OCI-LY3 (cell line): ENCODE measurements at regions not wholly inside any gene's neighbourhood (a gene's known extent, or its start where the extent isn't known, plus 50 kb on each side); places are given as distances from the start of the nearest gene placed in this dataset.

Experiments
- CTCF ChIP-seq: fragments of 200-600, 300-600 bp; sonication (generic); IDR thresholded peaks from 2 replicates; pipeline ENCODE4 v1.5.1; 2014; ENCODE audit warnings: antibody characterized with exemption, low read length, low read depth
- EZH2phosphoT487 ChIP-seq: fragments of 200-600 bp; shearing (Covaris generic); IDR thresholded peaks from 2 replicates; pipeline ENCODE4 v1.6.1; 2018; ENCODE audit warnings: antibody characterized with exemption, mixed run types, low read depth

GRCh38 chr7:93021748-93022147, 96.0 kb downstream of the SAMD9 start:
- TF ChIP-seq CTCF (no peak), EZH2phosphoT487 (no peak)
